Middle frontal gyrus (tissue), 1 donor: ENCODE measurements at regions not wholly inside any gene's neighbourhood (a gene's known extent, or its start where the extent isn't known, plus 50 kb on each side); places are given as distances from the start of the nearest gene placed in this dataset.
"Not testable (repeated sequence)": the region's sequence is repeated elsewhere in the genome, so short reads cannot be mapped to it uniquely, and the experiment has no call there.

Experiments
- DNase-seq: peaks from one replicate; pipeline ENCODE4 v3.0.0-alpha.2; 2015; ENCODE audit warnings: low spot score; ENCODE audit errors: extremely low spot score

GRCh38 chr3:193801097-193801496, 208.1 kb downstream of the OPA1 start:
- DNase-seq, result no peak

- DNase-seq, result no peak
Observed at GRCh38 chr3:193803288-193803687, 210.3 kb downstream of the OPA1 start.

DNA sequence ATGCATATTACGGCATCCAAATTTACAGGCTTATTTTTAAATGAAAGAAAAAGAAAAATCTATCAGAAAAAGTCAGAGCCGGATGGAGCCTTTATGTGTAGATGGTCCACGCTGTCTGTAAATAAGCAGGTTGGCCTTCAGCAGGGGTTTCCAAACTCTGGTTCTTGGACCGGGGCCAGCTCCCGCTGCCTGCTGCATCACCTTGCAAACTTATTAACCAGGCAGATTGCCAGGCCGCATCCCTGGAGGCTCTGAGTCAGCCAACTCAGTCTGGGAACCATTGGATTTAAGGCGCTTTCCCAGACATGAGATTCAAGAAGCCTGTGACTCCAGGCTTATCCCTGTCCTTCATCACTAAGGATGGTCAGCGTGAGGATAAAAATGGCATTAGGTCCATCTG, 212.4 kb downstream of the OPA1 start:
- DNase-seq, result no peak

- DNase-seq, result no peak
Observed at GRCh38 chr3:193808317-193808716, 215.3 kb downstream of the OPA1 start.

GRCh38 chr3:193809106-193809505, 216.1 kb downstream of the OPA1 start:
- DNase-seq, result no peak

- no peak for DNase-seq
Observed at GRCh38 chr3:193812078-193812725, 219.2 kb downstream of the OPA1 start.

DNA sequence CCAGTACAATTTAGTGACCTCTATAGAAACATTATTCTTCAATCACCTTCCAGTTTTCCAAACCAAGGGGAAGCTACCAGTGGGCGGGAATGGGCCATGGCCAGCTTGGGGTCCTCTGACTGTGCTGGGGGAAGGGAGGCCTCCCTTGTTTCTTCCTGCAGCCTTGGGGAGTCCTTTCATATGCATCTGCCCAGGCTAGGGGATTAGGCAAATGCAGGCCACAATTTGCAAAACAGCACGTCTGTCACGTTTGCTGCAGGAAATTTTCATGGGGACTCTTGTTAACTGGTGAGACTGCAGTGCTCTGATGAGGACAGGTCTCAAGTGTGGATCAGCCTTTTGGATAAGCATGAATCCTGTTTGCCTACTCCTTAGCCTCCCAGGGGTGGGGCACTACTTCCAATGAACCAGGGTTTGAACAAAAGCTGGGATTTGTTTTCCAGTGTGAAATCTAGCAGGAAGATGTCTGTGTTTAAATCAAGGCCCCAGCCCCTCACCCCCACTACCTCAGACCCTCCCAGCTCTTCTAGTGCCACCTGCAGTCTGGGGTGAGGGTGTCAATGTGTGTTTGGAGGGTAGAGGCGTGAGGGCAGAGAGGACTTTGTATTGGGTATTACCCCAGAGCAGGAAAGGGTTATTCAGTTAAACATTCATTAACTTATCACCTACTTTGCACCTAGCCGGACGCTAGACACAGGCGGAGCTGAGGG, 219.9 kb downstream of the OPA1 start:
- DNase-seq, result no peak

DNA sequence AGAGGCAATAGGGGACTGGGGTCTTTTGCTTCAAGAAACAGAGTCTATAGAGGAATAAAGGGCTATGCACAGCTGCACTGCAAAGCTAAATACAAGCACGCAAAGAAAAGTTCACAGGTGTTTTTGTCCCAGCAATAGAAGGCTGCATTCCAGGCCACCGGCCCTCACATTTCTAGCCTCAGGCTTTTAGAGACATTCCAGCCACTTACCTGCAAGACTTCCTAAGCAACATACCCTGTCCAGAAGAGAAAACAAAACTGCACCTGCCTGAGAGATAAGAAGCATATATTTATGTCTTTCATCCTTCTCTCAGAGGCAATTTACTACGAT, 220.5 kb downstream of the OPA1 start:
- DNase-seq, result no peak

GRCh38 chr3:193814166-193814892, 221.3 kb downstream of the OPA1 start:
- no peak for DNase-seq

GRCh38 chr3:193815246-193816027, 222.4 kb downstream of the OPA1 start:
- no peak for DNase-seq

DNA sequence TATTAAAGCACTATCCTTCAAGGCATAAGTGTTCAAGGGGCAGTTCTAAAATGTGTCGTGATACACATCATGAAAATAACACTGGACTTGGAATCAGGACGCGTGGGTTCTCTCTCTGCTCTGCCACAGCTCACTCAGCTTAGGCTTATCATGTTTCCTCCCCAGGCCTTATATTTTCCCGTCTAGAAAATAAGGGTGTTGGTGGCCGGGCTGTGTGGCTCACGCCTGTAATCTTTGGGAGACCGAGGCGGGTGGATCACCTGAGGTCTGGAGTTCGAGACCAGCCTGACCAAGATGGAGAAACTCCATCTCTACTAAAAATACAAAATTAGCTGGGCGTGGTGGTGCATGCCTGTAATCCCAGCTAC, 223.0 kb downstream of the OPA1 start:
- no peak for DNase-seq

- no peak for DNase-seq
Observed at GRCh38 chr3:193816656-193817311, 223.8 kb downstream of the OPA1 start.

DNA sequence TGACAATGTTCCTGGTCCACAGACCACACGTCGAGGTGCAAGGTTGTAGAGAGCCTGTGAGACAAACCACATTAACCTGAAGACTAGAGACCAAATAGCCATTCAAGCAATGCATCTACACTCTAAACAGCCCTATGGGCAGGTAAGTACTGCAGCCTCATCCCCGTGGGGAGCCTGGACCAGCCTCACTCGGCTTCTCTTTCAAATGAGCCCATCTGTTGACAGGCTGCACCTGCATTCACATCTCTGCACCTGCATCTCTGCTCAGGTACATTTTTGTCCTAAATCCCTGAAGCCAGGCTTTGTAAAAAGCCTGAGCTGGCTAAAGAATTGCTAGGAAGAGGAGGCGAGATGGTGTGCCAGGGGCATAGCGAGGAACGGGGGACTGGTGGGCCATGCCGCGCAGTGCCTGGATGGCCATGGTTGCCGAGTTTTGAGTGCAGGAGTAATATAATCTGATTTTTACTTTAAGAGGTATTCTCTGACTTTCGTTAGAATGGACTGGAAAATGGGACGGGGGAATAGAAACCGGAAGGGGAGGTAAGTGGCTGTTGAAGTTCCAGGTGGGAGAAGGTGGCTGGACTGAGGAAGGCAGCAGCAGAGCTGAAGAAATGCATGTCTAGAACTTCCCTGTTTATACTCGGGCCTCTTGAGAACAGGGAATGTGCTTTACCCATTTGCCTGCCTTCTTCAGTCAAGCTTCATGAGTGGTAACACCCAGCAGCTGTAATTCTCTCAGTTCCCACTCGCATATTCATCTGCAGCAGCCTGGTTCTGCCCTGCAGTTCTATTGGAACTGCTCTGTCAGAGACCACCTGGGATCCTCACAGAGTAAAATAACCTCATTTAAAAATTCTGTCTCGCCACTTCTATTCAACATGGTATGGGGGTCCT, 226.4 kb downstream of the OPA1 start:
- no peak for DNase-seq

GRCh38 chr3:193821151-193821668, 228.2 kb downstream of the OPA1 start:
- DNase-seq, result no peak

DNA sequence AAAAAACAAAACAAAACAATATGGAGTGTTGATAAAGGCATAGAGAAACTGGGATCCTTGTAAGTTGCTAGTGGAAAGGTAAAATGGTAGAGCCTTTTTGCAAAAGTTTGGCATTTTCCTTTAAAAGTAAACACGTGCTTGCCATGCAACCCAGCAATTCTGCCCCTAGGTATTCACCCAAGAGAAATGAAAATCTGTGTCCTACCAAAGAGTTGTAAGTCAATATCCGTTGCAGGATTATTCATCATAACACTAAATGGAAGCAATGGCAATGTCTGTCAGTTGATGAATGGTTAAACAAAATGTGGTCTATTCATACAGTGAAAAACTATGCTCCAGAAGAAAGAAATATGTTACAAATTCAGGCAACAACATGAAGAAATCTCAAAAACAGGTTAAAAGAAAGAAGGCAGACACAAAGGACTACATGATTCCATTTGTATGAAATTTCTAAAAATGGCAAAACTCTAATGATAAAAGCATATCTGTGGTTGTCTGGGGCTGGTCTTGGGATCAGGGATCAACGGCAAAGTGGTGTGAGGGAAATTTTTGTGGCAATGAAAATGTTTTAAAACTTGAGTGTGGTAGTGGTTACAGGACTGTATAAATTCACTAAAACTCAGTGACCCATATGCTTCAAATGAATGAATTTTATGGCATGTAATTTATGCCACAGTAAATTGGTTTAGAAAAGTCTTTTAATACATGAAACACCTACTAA, 229.6 kb downstream of the OPA1 start:
- DNase-seq, result no peak

- not testable (repeated sequence) for DNase-seq
Observed at GRCh38 chr3:193823213-193823605, 230.2 kb downstream of the OPA1 start.

- DNase-seq, result no peak
Observed at GRCh38 chr3:193824365-193824764, 231.4 kb downstream of the OPA1 start.

GRCh38 chr3:193825617-193826016, 232.6 kb downstream of the OPA1 start:
- no peak for DNase-seq

GRCh38 chr3:193826159-193826795, 233.3 kb downstream of the OPA1 start:
- DNase-seq, result no peak
